ENCODE measurements at regions not wholly inside any gene's neighbourhood (a gene's known extent, or its start where the extent isn't known, plus 50 kb on each side); places are given as distances from the start of the nearest gene placed in this dataset.

- TF ChIP-seq CTCF (IDR thresholded peaks at IDR 0.05; ENCODE audit: extremely low read depth, insufficient read depth, missing control alignments), result no peak
- in situ Hi-C loops (cut with MboI; ENCODE audit: low pct_unique_long_range_greater_than_20kb, low sequenced_read_pairs, unreplicated experiment), result no loop called here
- no peak for DNase-seq (ENCODE audit: low spot score)
Measured at GRCh38 chr1:4053160-4053748, 153.2 kb upstream of the C1orf174 start.

- DNase-seq (ENCODE audit: low spot score), result no peak
- in situ Hi-C loops (cut with MboI; ENCODE audit: low pct_unique_long_range_greater_than_20kb, low sequenced_read_pairs, unreplicated experiment), result no loop called here
- no peak for TF ChIP-seq CTCF (IDR thresholded peaks at IDR 0.05; ENCODE audit: extremely low read depth, insufficient read depth, missing control alignments)
Measured at GRCh38 chr1:4053774-4054173, 153.7 kb upstream of the C1orf174 start.

GRCh38 chr1:4055294-4055967 is 155.4 kb upstream of the C1orf174 start:
- no peak for TF ChIP-seq CTCF (IDR thresholded peaks at IDR 0.05; ENCODE audit: extremely low read depth, insufficient read depth, missing control alignments)
- DNase-seq (ENCODE audit: low spot score), result no peak
- in situ Hi-C loops (cut with MboI; ENCODE audit: low pct_unique_long_range_greater_than_20kb, low sequenced_read_pairs, unreplicated experiment), result no loop called here

GRCh38 chr1:4056422-4056821 is 156.3 kb upstream of the C1orf174 start:
- in situ Hi-C loops (cut with MboI; ENCODE audit: low pct_unique_long_range_greater_than_20kb, low sequenced_read_pairs, unreplicated experiment), result no loop called here
- no peak for DNase-seq (ENCODE audit: low spot score)
- TF ChIP-seq CTCF (IDR thresholded peaks at IDR 0.05; ENCODE audit: extremely low read depth, insufficient read depth, missing control alignments), result no peak

GRCh38 chr1:4056989-4057388 is 156.9 kb upstream of the C1orf174 start:
- no peak for DNase-seq (ENCODE audit: low spot score)
- in situ Hi-C loops (cut with MboI; ENCODE audit: low pct_unique_long_range_greater_than_20kb, low sequenced_read_pairs, unreplicated experiment), result no loop called here
- no peak for TF ChIP-seq CTCF (IDR thresholded peaks at IDR 0.05; ENCODE audit: extremely low read depth, insufficient read depth, missing control alignments)

- in situ Hi-C loops (cut with MboI; ENCODE audit: low pct_unique_long_range_greater_than_20kb, low sequenced_read_pairs, unreplicated experiment), result no loop called here
- no peak for TF ChIP-seq CTCF (IDR thresholded peaks at IDR 0.05; ENCODE audit: extremely low read depth, insufficient read depth, missing control alignments)
- no peak for DNase-seq (ENCODE audit: low spot score)
Measured at GRCh38 chr1:4057603-4058002, 157.5 kb upstream of the C1orf174 start.
